Erythroblast (primary cell): ENCODE measurements at regions not wholly inside any gene's neighbourhood (a gene's known extent, or its start where the extent isn't known, plus 50 kb on each side); places are given as distances from the start of the nearest gene placed in this dataset.

Source experiments
- GATA1 ChIP-seq: IDR thresholded peaks from 2 replicates; pipeline ENCODE4 v1.6.1; 2011; ENCODE audit warnings: low read depth, mild to moderate bottlenecking, control low read depth, low read length, moderate library complexity
- POLR2A ChIP-seq: IDR thresholded peaks from 2 replicates; pipeline ENCODE4 v1.6.1; 2011; ENCODE audit warnings: mild to moderate bottlenecking, low read length

GRCh38 chr17:34717092-34717491 is 137.7 kb downstream of the TMEM132E start:
- TF ChIP-seq POLR2A (no peak), GATA1 (no peak)
